ENCODE measurements at regions not wholly inside any gene's neighbourhood (a gene's known extent, or its start where the extent isn't known, plus 50 kb on each side); places are given as distances from the start of the nearest gene placed in this dataset.

- no peak for ATAC-seq
- TF ChIP-seq ZFP3 (CRISPR knock-in tag; IDR thresholded peaks at IDR 0.05): no peak
- TF ChIP-seq TCF4 (CRISPR knock-in tag; IDR thresholded peaks at IDR 0.05; ENCODE audit: borderline replicate concordance): no peak
- TF ChIP-seq RARB (CRISPR knock-in tag; IDR thresholded peaks at IDR 0.05): no peak
- no peak for TF ChIP-seq CSRNP3 (CRISPR knock-in tag; IDR thresholded peaks at IDR 0.05)
- TF ChIP-seq ZNF565 (CRISPR knock-in tag; conservative IDR thresholded peaks at IDR 0.05; ENCODE audit: low read depth): no peak
- TF ChIP-seq ISL1 (CRISPR knock-in tag; IDR thresholded peaks at IDR 0.05): no peak
- TF ChIP-seq CREB5 (CRISPR knock-in tag; IDR thresholded peaks at IDR 0.05; ENCODE audit: low read depth): no peak
- no peak for TF ChIP-seq OSR1 (CRISPR knock-in tag; IDR thresholded peaks at IDR 0.05)
- no peak for TF ChIP-seq ESRRG (CRISPR knock-in tag; IDR thresholded peaks at IDR 0.05)
- TF ChIP-seq GLIS3 (CRISPR knock-in tag; IDR thresholded peaks at IDR 0.05): no peak
- TF ChIP-seq BACH2 (CRISPR knock-in tag; IDR thresholded peaks at IDR 0.05; ENCODE audit: borderline replicate concordance): no peak
- TF ChIP-seq CSDC2 (CRISPR knock-in tag; IDR thresholded peaks at IDR 0.05): no peak
- TF ChIP-seq POU6F1 (CRISPR knock-in tag; IDR thresholded peaks at IDR 0.05; ENCODE audit: borderline replicate concordance, low read depth): no peak
- TF ChIP-seq TSHZ2 (CRISPR knock-in tag; IDR thresholded peaks at IDR 0.05): no peak
- no peak for TF ChIP-seq PATZ1 (CRISPR knock-in tag; IDR thresholded peaks at IDR 0.05; ENCODE audit: borderline replicate concordance)
- no peak for TF ChIP-seq ARNTL (CRISPR knock-in tag; IDR thresholded peaks at IDR 0.05; ENCODE audit: borderline replicate concordance, low read depth)
These were observed 723.7 kb upstream of the TBX3 start for GRCh38 chr12:115407723-115408122.

- TF ChIP-seq PPARA (CRISPR knock-in tag; IDR thresholded peaks at IDR 0.05; ENCODE audit: borderline replicate concordance) (no peak), RARB (CRISPR knock-in tag; IDR thresholded peaks at IDR 0.05) (no peak), CSDC2 (CRISPR knock-in tag; IDR thresholded peaks at IDR 0.05) (no peak), CREB5 (CRISPR knock-in tag; IDR thresholded peaks at IDR 0.05; ENCODE audit: low read depth) (no peak), ZNF8 (CRISPR knock-in tag; IDR thresholded peaks at IDR 0.05) (no peak), TOX (CRISPR knock-in tag; IDR thresholded peaks at IDR 0.05; ENCODE audit: borderline replicate concordance) (no peak), ESRRG (CRISPR knock-in tag; IDR thresholded peaks at IDR 0.05) (no peak), GLIS3 (CRISPR knock-in tag; IDR thresholded peaks at IDR 0.05) (no peak), ZNF70 (CRISPR knock-in tag; IDR thresholded peaks at IDR 0.05) (no peak), OSR1 (CRISPR knock-in tag; IDR thresholded peaks at IDR 0.05) (no peak), BACH2 (CRISPR knock-in tag; IDR thresholded peaks at IDR 0.05; ENCODE audit: borderline replicate concordance) (no peak), ZFP3 (CRISPR knock-in tag; IDR thresholded peaks at IDR 0.05) (no peak), ZNF565 (CRISPR knock-in tag; conservative IDR thresholded peaks at IDR 0.05; ENCODE audit: low read depth) (no peak), ARNTL (CRISPR knock-in tag; IDR thresholded peaks at IDR 0.05; ENCODE audit: borderline replicate concordance, low read depth) (no peak), POU6F1 (CRISPR knock-in tag; IDR thresholded peaks at IDR 0.05; ENCODE audit: borderline replicate concordance, low read depth) (no peak), PATZ1 (CRISPR knock-in tag; IDR thresholded peaks at IDR 0.05; ENCODE audit: borderline replicate concordance) (no peak), ZFP30 (CRISPR knock-in tag; IDR thresholded peaks at IDR 0.05) (no peak), CSRNP3 (CRISPR knock-in tag; IDR thresholded peaks at IDR 0.05) (no peak)
- no peak for ATAC-seq
These were observed 723.1 kb upstream of the TBX3 start for GRCh38 chr12:115407036-115407435.
